ENCODE measurements at regions not wholly inside any gene's neighbourhood (a gene's known extent, or its start where the extent isn't known, plus 50 kb on each side); places are given as distances from the start of the nearest gene placed in this dataset.

- DNase-seq (ENCODE audit: low spot score) = no peak
Observed at GRCh38 chr14:104462651-104463630, 116.6 kb upstream of the C14orf180 start.

GRCh38 chr14:104464907-104465306 lies 114.7 kb upstream of the C14orf180 start:
- no peak for DNase-seq (ENCODE audit: low spot score)

- no peak for DNase-seq (ENCODE audit: low spot score)
Observed at GRCh38 chr14:104465482-104466390, 113.8 kb upstream of the C14orf180 start.

DNA sequence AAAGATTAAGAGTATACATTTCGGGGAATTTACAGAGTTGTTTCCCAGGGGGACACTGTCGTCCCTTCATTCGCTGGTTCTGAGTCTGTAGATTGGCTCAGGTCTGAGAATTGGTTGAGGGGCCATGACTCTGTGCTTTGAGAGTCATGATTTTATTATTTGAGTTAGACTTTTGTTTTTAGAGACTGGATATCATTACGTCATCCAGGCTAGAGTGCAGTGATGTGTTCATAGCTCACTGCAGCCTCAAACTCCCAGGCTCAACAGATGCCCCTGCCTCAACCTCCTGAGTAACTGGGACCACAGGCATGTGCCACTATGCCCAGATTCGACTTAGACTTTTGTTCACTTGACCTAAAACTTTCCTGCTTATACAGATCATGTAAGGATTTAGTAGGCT lies 112.3 kb upstream of the C14orf180 start:
- no peak for DNase-seq (ENCODE audit: low spot score)

DNA sequence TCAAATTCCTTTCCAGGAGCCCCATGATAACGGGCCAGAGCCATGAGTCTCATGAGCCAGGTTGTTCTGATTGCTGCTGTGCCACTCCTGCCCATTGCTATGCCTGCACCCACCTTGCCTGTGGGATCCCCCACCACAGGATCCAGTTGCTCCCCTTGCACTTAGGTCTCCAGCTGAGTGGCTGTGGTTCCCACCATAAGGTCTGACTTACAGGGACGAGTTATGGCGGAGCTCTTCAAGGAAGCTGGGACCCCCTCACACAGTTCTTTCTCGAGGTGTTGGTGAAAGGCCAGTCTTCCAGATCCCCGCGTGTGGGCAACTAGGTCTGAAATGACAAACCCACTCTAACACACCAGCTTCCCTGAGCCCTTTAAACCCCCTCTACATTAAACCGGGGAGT lies 111.9 kb upstream of the C14orf180 start:
- no peak for DNase-seq (ENCODE audit: low spot score)

- no peak for DNase-seq (ENCODE audit: low spot score)
Observed at GRCh38 chr14:104469591-104469990, 110.0 kb upstream of the C14orf180 start.

DNA sequence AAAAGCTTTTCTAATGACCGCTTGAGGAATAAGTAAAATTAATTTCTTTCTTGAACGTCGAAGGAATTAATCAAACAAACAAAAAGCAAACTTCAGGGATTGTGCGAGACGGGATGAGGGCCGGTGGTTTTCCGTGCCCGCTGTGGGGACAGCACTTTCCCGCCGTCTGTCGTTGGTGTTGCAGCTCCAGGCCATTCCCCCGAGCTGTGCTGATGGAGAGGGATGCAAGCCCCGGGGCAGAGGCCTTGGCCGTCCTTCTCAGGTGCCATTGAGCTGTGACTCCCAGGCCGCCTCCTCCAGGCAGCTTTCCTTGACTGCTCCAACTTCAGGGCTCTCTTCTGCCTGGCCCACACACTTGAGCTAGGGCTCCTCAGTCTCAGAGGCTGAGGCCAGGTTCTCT lies 109.0 kb upstream of the C14orf180 start:
- DNase-seq (ENCODE audit: low spot score) = no peak

DNA sequence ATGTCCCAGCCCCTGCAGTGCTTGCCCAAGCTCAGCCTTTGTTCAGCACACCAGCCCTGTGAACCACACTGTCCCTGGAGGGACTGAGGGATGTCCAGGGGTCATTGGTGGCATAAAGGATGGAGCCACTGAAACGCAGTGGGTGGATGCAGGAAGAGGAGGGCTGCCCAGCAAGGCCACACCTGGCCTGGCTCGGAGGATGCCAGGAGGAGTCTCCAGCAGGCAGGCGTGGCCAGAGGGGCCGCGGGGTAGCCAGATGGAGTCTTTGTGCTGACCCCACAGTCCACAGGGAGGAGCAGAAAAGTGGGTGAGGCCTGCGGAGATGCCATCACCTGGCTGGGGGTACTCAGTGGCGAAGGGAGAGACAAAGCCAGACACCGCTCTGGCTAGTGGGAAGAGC lies 108.5 kb upstream of the C14orf180 start:
- DNase-seq (ENCODE audit: low spot score) = no peak

DNA sequence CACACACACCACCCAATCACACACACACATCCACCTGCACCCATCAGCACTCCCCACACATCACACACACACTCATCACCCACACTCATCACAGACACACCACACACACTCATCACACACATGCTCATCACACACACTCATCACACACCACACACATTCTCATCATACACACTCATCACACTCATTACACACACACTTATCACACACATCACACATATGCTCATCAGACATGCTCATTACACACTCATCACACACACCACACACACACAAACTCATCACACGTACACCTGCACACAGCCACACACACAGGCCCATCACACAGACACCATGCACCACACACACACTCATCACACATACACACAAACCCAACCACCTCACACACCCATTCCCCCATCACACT lies 107.5 kb upstream of the C14orf180 start:
- DNase-seq (ENCODE audit: low spot score) = no peak

GRCh38 chr14:104472536-104473243 lies 106.9 kb upstream of the C14orf180 start:
- DNase-seq (ENCODE audit: low spot score) = no peak

DNA sequence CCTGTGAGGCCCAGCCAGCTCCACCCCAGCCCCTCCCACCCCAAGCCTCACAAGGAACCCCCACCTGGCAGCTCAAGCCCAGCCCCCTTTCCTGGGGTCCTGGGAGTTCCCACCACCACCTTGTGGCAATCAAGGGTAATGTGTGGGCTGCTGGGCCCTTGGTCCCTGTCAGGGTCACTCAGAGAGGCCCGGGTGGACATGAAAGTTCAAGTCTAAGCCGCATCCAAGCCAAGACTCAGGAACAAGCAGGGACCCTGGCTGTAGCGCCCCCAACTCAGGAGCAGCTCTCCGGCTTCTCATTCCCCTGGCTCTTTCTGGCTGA lies 106.4 kb upstream of the C14orf180 start:
- DNase-seq (ENCODE audit: low spot score) = no peak

DNA sequence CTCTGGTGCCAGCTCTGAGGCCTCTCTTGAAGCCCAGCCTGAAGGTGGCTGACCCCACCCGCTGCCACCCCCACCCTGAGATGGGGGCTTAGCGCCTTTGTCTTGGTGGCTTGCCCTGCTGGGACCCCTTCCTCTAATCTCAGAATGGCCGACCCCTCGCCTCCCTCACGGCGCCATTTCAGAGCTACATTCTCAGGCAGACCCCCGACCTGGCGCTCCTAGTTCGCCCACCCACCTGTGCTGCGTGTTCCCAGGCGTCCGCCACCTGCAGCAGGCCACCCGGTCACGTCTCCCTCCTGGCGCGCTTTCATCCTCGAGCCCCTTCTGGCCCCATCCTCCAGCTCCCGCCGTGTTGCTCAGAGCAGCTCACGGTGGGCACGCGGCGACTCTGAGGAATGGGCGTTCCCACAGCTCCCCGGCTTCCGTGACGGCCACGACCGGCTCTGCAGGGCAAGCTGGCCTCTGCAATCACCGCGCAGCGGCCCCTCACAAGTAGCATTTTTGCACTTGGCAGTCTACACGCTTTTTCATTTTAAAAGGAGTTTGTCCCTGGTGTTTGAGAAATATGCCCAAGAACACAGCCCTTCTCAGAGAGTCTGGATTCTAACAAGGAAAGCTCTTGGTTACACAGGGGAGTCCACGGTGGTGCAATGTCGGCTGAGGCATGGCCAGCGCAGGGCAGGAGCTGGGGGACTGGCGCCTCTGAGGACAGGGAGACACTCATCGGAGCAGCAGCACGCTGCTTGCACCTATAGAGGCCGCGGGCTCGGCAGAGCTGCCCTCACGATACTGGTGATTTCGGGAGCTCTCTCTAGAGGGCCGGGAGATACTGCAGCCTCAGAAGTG lies 105.7 kb upstream of the C14orf180 start:
- no peak for DNase-seq (ENCODE audit: low spot score)

GRCh38 chr14:104474495-104475213 lies 104.9 kb upstream of the C14orf180 start:
- no peak for DNase-seq (ENCODE audit: low spot score)

DNA sequence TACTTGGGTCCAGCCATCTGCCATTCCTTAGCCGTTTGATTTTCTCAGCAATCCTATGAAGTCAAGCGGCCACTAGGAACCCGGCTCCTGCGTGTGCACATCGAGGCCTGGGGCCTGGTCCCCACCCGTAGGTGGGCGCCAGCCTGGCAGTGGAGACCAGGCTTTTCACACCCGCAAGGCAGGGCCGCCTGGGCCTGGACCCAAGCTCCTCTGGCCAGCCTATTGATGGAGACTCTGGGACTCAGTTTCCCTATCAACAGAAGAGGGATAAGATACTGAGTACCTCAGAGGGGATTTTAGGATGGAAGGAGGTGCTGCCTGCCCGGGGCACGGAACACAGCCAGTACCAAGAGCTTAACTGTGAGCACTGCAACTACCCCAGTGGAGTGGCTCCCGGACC lies 104.3 kb upstream of the C14orf180 start:
- no peak for DNase-seq (ENCODE audit: low spot score)

DNA sequence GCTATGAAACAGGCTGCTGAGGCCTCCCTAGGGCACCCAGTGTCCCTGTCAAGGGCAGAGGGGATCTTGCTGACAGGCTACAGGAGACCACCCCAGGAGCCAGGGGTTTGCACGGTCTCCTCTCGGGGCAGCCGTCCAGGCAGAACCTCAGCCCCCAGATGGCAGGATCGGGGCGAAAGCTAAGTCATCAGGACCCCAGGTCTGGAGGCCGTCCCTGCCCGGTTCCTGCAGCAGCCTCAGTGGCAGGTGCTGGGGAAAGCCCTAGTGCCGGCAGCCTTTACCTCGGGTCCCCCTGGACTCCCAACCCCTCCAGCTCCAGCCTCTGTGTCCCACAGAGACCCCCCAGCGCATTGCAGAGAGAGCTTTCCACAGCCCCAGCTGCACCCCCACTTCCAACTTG lies 103.8 kb upstream of the C14orf180 start:
- DNase-seq (ENCODE audit: low spot score) = no peak

- DNase-seq (ENCODE audit: low spot score) = no peak
Observed at GRCh38 chr14:104476437-104476836, 103.1 kb upstream of the C14orf180 start.

- DNase-seq (ENCODE audit: low spot score) = no peak
Observed at GRCh38 chr14:104477117-104477623, 102.4 kb upstream of the C14orf180 start.

DNA sequence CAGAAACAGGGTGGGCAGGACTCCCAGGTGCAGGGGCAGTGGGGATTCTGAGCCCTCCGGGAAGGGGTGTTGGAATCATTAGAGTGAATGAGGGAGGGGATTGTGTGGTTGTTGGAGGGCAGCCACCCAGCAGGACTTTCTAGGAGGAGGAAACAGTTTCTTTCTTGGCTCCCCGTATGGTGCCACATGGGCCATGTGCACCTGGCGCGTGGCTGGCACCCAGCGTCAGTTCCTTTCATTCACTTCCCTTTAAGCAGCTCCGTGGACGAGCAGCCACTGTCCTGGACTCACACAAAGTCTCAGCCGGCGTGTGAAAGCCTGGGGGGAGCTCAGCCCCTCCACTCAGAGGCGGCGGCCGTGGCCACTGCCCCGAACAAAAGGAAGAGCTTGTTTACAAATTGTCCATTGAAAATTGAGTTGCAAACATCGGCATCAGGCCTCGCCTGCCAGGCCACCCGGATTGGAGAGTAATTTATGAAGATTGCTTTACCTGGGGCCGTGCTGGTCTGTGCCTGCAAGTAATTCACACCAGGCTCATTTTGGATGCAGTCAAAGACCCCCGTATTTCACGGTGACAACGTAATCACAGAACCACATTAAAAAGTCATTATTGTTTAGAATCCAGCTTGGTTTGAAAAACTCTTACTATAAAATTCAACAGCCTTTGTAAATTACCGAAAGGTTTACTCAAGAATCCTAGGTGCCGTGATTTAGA lies 101.7 kb upstream of the C14orf180 start:
- DNase-seq (ENCODE audit: low spot score) = no peak

DNA sequence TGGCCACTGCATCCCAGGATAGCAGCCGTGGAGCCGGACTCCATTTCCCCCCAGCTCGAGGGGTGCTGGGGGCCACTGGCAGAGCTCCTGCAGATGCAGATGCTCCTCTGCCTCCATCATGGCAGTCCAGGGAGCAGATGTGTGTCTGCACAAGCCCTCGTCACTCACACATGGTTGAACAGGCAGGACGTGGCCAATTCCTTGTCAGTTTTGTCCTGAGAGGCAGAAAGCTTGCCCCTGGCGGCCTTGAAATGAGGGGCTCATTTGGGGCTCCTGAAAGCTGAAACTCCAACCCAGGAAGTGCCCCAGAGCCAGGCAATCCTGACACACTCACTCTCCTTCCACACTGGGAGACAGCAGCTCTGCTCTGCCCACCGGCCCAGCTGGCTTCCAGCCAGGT lies 100.9 kb upstream of the C14orf180 start:
- no peak for DNase-seq (ENCODE audit: low spot score)

DNA sequence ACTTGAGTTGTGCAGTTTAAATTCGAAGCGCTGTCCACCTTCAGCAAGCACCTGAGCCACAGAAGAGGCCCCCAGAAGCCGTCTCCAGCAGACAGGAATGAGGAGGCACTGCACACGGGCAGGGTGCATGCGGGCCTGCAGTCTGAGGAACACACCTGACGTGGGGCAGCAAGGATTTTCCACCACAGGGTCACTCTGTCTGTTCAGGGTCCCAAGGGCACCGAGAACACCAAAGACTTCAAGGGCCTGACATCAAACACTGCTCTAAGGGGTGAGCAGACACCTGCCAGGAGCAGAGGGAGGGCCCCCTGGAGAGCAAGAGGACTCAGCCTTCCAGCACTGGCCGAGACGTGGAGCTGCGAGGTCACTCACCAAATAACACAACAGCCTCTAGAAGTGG lies 99.7 kb upstream of the C14orf180 start:
- DNase-seq (ENCODE audit: low spot score) = no peak
